Fibroblast of lung (primary cell): ENCODE measurements at regions not wholly inside any gene's neighbourhood (a gene's known extent, or its start where the extent isn't known, plus 50 kb on each side); places are given as distances from the start of the nearest gene placed in this dataset.

Source experiments
- DNase-seq, 2 donors: peaks; one replicate each; pipeline versions ENCODE4 v3.0.0 to v3.0.0-alpha.2; 2010; ENCODE audit warnings: low read depth in 2 of 2
- H2AFZ ChIP-seq: 2 replicates; pipeline ENCODE4 v1.5.1; 2012; ENCODE audit warnings: low read length, control low read depth, inconsistent platforms
- H3K27ac ChIP-seq: 2 replicates; pipeline ENCODE4 v1.5.1; 2011; ENCODE audit warnings: low read length, control low read depth; ENCODE audit not compliant: insufficient read depth
- H3K27me3 ChIP-seq: 2 replicates; pipeline ENCODE4 v1.5.1; 2011; ENCODE audit warnings: mild to moderate bottlenecking, low read length; ENCODE audit not compliant: control insufficient read depth, insufficient read depth
- H3K36me3 ChIP-seq: 2 replicates; pipeline ENCODE4 v1.5.1; 2011; ENCODE audit warnings: low read length; ENCODE audit not compliant: control insufficient read depth, insufficient read depth
- H3K4me1 ChIP-seq: 2 replicates; pipeline ENCODE4 v1.5.1; 2011; ENCODE audit warnings: low read length; ENCODE audit not compliant: control insufficient read depth, insufficient read depth; ENCODE audit errors: extremely low read depth
- H3K4me2 ChIP-seq: 2 replicates; pipeline ENCODE4 v1.5.1; 2011; ENCODE audit warnings: low read length, control low read depth; ENCODE audit not compliant: insufficient read depth; ENCODE audit errors: extremely low read depth
- H3K4me3 ChIP-seq, 4 experiments: fragments of 200-600 bp in 1 of 4; sonication (generic) in 1 of 4; replicated peaks in 1 of 4; 2 replicates each; pipeline ENCODE4 v1.5.1; 2011 to 2016; ENCODE audit warnings: low read length in 4 of 4, low read depth in 3 of 4, mild to moderate bottlenecking in 3 of 4, control low read depth in 2 of 4, inconsistent platforms in 1 of 4, mixed read lengths in 1 of 4; ENCODE audit not compliant: insufficient read depth in 1 of 4; ENCODE audit errors: control extremely low read depth in 1 of 4
- H3K79me2 ChIP-seq: 2 replicates; pipeline ENCODE4 v1.5.1; 2012; ENCODE audit warnings: mild to moderate bottlenecking, low read length, inconsistent platforms; ENCODE audit not compliant: control insufficient read depth, insufficient read depth
- H3K9ac ChIP-seq: 2 replicates; pipeline ENCODE4 v1.5.1; 2011; ENCODE audit warnings: mild to moderate bottlenecking, low read length, control low read depth; ENCODE audit not compliant: insufficient read depth
- H3K9me3 ChIP-seq: 2 replicates; pipeline ENCODE4 v1.5.1; 2012; ENCODE audit warnings: low read depth, low read length; ENCODE audit not compliant: control insufficient read depth, insufficient read depth
- H4K20me1 ChIP-seq: 2 replicates; pipeline ENCODE4 v1.5.1; 2011; ENCODE audit warnings: low read length; ENCODE audit not compliant: control insufficient read depth, insufficient read depth; ENCODE audit errors: extremely low read depth
- CTCF ChIP-seq, 2 donors: IDR thresholded peaks in 1 of 2; conservative IDR thresholded peaks in 1 of 2; 1 replicate in 1 of 2; 2 replicates in 1 of 2; pipeline ENCODE4 v1.5.1; 2011 to 2012; ENCODE audit warnings: low read length in 2 of 2, control low read depth in 1 of 2, inconsistent platforms in 1 of 2, low read depth in 1 of 2, mild to moderate bottlenecking in 1 of 2
- EZH2 ChIP-seq: IDR thresholded peaks from 2 replicates; pipeline ENCODE4 v1.5.1; 2012; ENCODE audit warnings: low read length, control low read depth, mild to moderate bottlenecking; ENCODE audit errors: missing control alignments

GRCh38 chr6:67231092-67231491, 1404.0 kb upstream of the ADGRB3 start:
- no peaks in the 10 kb centered on the region for H4K20me1 ChIP-seq
- no peaks in the 10 kb centered on the region for H3K79me2 ChIP-seq
- H3K27me3 ChIP-seq, result no peaks in the 10 kb centered on the region
- no peak overlapping the region for H3K27ac ChIP-seq
- no peaks in the 10 kb centered on the region for H3K4me1 ChIP-seq
- no peak for DNase-seq
- H2AFZ ChIP-seq, result no peak overlapping the region
- no peak overlapping the region for H3K9ac ChIP-seq
- no peaks in the 10 kb centered on the region for H3K36me3 ChIP-seq
- no peak overlapping the region for H3K4me3 ChIP-seq
- no peak for TF ChIP-seq CTCF (conservative IDR thresholded peaks at IDR 0.05 in 1 of 2, IDR thresholded peaks at IDR 0.05 in 1 of 2; ENCODE audit: low read depth in 1 of 2, low read length in 2 of 2)
- no peak for TF ChIP-seq EZH2
- no peaks in the 10 kb centered on the region for H3K9me3 ChIP-seq
- H3K4me2 ChIP-seq, result no peak overlapping the region

DNA sequence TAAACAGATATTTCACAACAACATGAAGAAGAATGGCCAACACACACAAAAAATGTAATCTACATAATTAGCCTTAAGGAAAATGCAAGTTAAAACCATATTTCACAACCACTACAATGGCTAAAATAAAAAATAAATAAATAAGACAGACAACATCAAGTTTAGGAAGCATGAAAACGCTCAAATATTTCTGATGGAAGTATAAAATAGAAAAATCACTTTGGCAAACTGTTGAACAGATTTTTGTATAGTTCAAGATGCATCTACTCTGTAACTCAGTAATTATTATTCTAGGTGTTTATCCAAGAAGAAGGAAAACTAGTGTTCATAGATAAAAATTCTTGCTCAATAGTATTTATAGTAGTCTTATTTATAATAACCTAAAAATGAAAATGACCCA, 1410.1 kb upstream of the ADGRB3 start:
- Histone ChIP-seq H4K20me1 (no peaks in the 10 kb centered on the region), H3K27me3 (no peaks in the 10 kb centered on the region), H3K4me1 (no peaks in the 10 kb centered on the region), H3K36me3 (no peaks in the 10 kb centered on the region), H3K27ac (no peak overlapping the region), H3K4me2 (no peak overlapping the region), H3K4me3 (no peak overlapping the region), H3K9ac (no peak overlapping the region), H2AFZ (no peak overlapping the region), H3K9me3 (no peaks in the 10 kb centered on the region), H3K79me2 (no peaks in the 10 kb centered on the region)
- TF ChIP-seq CTCF (conservative IDR thresholded peaks at IDR 0.05 in 1 of 2, IDR thresholded peaks at IDR 0.05 in 1 of 2; ENCODE audit: low read depth in 1 of 2, low read length in 2 of 2) (no peak), EZH2 (no peak)
- DNase-seq, result no peak

- Histone ChIP-seq H3K4me3 (no peak overlapping the region), H4K20me1 (no peaks in the 10 kb centered on the region), H3K36me3 (no peaks in the 10 kb centered on the region), H2AFZ (no peak overlapping the region), H3K4me2 (no peak overlapping the region), H3K27me3 (no peaks in the 10 kb centered on the region), H3K9ac (no peak overlapping the region), H3K79me2 (no peaks in the 10 kb centered on the region), H3K4me1 (no peaks in the 10 kb centered on the region), H3K27ac (no peak overlapping the region), H3K9me3 (no peaks in the 10 kb centered on the region)
- TF ChIP-seq CTCF (conservative IDR thresholded peaks at IDR 0.05 in 1 of 2, IDR thresholded peaks at IDR 0.05 in 1 of 2; ENCODE audit: low read depth in 1 of 2, low read length in 2 of 2) (no peak), EZH2 (no peak)
- peak in 1 of 2 donors; percentile 17 for DNase-seq
These were observed 1413.9 kb upstream of the ADGRB3 start for GRCh38 chr6:67221226-67221625.
